ENCODE measurements at regions not wholly inside any gene's neighbourhood (a gene's known extent, or its start where the extent isn't known, plus 50 kb on each side); places are given as distances from the start of the nearest gene placed in this dataset.

DNA sequence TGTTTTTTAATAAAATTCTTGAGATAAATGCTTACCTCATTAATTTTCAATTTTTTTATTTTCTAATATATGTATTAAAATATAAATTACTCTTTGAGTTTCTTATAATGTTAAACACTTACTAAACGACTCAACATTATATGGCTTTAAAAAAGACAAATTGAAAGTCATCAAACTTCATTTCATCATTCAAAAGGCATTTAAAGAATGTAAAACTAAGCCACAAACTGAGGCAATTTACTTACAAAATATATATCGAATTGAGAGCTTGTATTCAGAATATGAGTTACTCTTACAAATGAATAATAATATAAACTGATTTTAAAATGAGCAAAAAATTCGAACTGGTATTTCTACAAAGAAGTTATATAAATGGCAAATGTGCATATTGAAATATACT lies 1262.2 kb upstream of the PIK3C3 start:
- no peak for TF ChIP-seq YY1 (IDR thresholded peaks at IDR 0.05; ENCODE audit: insufficient read depth, insufficient read length)
- TF ChIP-seq SUZ12 (IDR thresholded peaks at IDR 0.05; ENCODE audit: extremely low read depth, insufficient read depth, insufficient read length) = no peak

Measured in NT2/D1 (cell line).